Cerebellar nuclear complex (tissue), 1 donor: ENCODE measurements at regions not wholly inside any gene's neighbourhood (a gene's known extent, or its start where the extent isn't known, plus 50 kb on each side); places are given as distances from the start of the nearest gene placed in this dataset.

Experiments
- DNase-seq, 2 experiments: peaks; one replicate each; lab custom pipeline; 2025; lab: John Stamatoyannopoulos, UW

- DNase-seq = no peak
Observed at GRCh38 chr2:120654381-120655134, 81.1 kb upstream of the GLI2 start.

GRCh38 chr2:120656273-120656950, 79.3 kb upstream of the GLI2 start:
- DNase-seq = no peak

- no peak for DNase-seq
Observed at GRCh38 chr2:120658042-120658769, 77.5 kb upstream of the GLI2 start.

GRCh38 chr2:120658770-120659158, 76.9 kb upstream of the GLI2 start:
- DNase-seq = no peak

- DNase-seq = no peak
Observed at GRCh38 chr2:120659275-120659977, 76.2 kb upstream of the GLI2 start.

- no peak for DNase-seq
Observed at GRCh38 chr2:120660056-120660694, 75.5 kb upstream of the GLI2 start.

- DNase-seq = no peak
Observed at GRCh38 chr2:120660771-120661459, 74.8 kb upstream of the GLI2 start.

- no peak for DNase-seq
Observed at GRCh38 chr2:120661551-120661950, 74.1 kb upstream of the GLI2 start.

GRCh38 chr2:120662046-120662445, 73.6 kb upstream of the GLI2 start:
- DNase-seq = no peak

- no peak for DNase-seq
Observed at GRCh38 chr2:120662746-120663145, 72.9 kb upstream of the GLI2 start.

GRCh38 chr2:120666433-120666832, 69.2 kb upstream of the GLI2 start:
- no peak for DNase-seq

GRCh38 chr2:120667981-120668380, 67.7 kb upstream of the GLI2 start:
- DNase-seq = no peak

GRCh38 chr2:120669121-120669952, 66.3 kb upstream of the GLI2 start:
- no peak for DNase-seq

- DNase-seq = no peak
Observed at GRCh38 chr2:120669971-120670370, 65.7 kb upstream of the GLI2 start.

GRCh38 chr2:120670371-120670770, 65.3 kb upstream of the GLI2 start:
- no peak for DNase-seq

GRCh38 chr2:120670771-120671480, 64.7 kb upstream of the GLI2 start:
- no peak for DNase-seq

- no peak for DNase-seq
Observed at GRCh38 chr2:120672526-120673204, 63.0 kb upstream of the GLI2 start.

- no peak for DNase-seq
Observed at GRCh38 chr2:120673205-120673550, 62.5 kb upstream of the GLI2 start.

GRCh38 chr2:120673571-120674061, 62.1 kb upstream of the GLI2 start:
- no peak for DNase-seq
